GM19238 (cell line): ENCODE measurements at regions not wholly inside any gene's neighbourhood (a gene's known extent, or its start where the extent isn't known, plus 50 kb on each side); places are given as distances from the start of the nearest gene placed in this dataset.
"Not testable (repeated sequence)": the region's sequence is repeated elsewhere in the genome, so short reads cannot be mapped to it uniquely, and the experiment has no call there.

Experiments used
- DNase-seq: peaks from one replicate; pipeline ENCODE4 v3.0.0; 2011; ENCODE audit warnings: low spot score; ENCODE audit not compliant: insufficient read length

- no peak for DNase-seq
These were observed 468.1 kb upstream of the ADARB2 start for GRCh38 chr10:2205406-2205805.

GRCh38 chr10:2202401-2202800 is 465.1 kb upstream of the ADARB2 start:
- DNase-seq, result no peak

- no peak for DNase-seq
These were observed 464.3 kb upstream of the ADARB2 start for GRCh38 chr10:2201534-2202099.

GRCh38 chr10:2197663-2198062 is 460.3 kb upstream of the ADARB2 start:
- DNase-seq, result no peak

- DNase-seq, result no peak
These were observed 458.9 kb upstream of the ADARB2 start for GRCh38 chr10:2196272-2196671.

- not testable (repeated sequence) for DNase-seq
These were observed 452.0 kb upstream of the ADARB2 start for GRCh38 chr10:2189356-2189755.

GRCh38 chr10:2188371-2188770 is 451.0 kb upstream of the ADARB2 start:
- DNase-seq, result no peak

GRCh38 chr10:2173327-2173726 is 436.0 kb upstream of the ADARB2 start:
- DNase-seq, result no peak

GRCh38 chr10:2165771-2166460 is 428.6 kb upstream of the ADARB2 start:
- DNase-seq, result no peak

- DNase-seq, result no peak
These were observed 413.0 kb upstream of the ADARB2 start for GRCh38 chr10:2150288-2150687.

GRCh38 chr10:2145926-2146478 is 408.7 kb upstream of the ADARB2 start:
- DNase-seq, result no peak

GRCh38 chr10:2145491-2145890 is 408.2 kb upstream of the ADARB2 start:
- DNase-seq, result no peak

GRCh38 chr10:2144584-2144983 is 407.3 kb upstream of the ADARB2 start:
- no peak for DNase-seq

- no peak for DNase-seq
These were observed 406.0 kb upstream of the ADARB2 start for GRCh38 chr10:2143213-2143835.

- DNase-seq, result no peak
These were observed 402.4 kb upstream of the ADARB2 start for GRCh38 chr10:2139746-2140145.

GRCh38 chr10:2137549-2138174 is 400.3 kb upstream of the ADARB2 start:
- peak; percentile 9 for DNase-seq

GRCh38 chr10:2130705-2131305 is 393.5 kb upstream of the ADARB2 start:
- DNase-seq, result no peak

- DNase-seq, result no peak
These were observed 391.7 kb upstream of the ADARB2 start for GRCh38 chr10:2128991-2129390.

- DNase-seq, result no peak
These were observed 386.8 kb upstream of the ADARB2 start for GRCh38 chr10:2124135-2124534.

GRCh38 chr10:2122431-2123124 is 385.3 kb upstream of the ADARB2 start:
- DNase-seq, result no peak

- DNase-seq, result no peak
These were observed 384.6 kb upstream of the ADARB2 start for GRCh38 chr10:2121929-2122328.
